ENCODE measurements at regions not wholly inside any gene's neighbourhood (a gene's known extent, or its start where the extent isn't known, plus 50 kb on each side); places are given as distances from the start of the nearest gene placed in this dataset.
"Not testable (repeated sequence)": the region's sequence is repeated elsewhere in the genome, so short reads cannot be mapped to it uniquely, and the experiment has no call there.

- DNase-seq (ENCODE audit: low read depth in 2 of 2) = no peak
Measured at GRCh38 chr5:92177926-92178487, 794.9 kb upstream of the ARRDC3 start.

- no peak for DNase-seq (ENCODE audit: low read depth in 2 of 2)
Measured at GRCh38 chr5:92163906-92164305, 780.8 kb upstream of the ARRDC3 start.

- DNase-seq (ENCODE audit: low read depth in 2 of 2) = no peak
Measured at GRCh38 chr5:92147798-92148197, 764.7 kb upstream of the ARRDC3 start.

GRCh38 chr5:92147266-92147665 lies 764.1 kb upstream of the ARRDC3 start:
- DNase-seq (ENCODE audit: low read depth in 2 of 2) = no peak

- no peak for DNase-seq (ENCODE audit: low read depth in 2 of 2)
Measured at GRCh38 chr5:92145852-92146251, 762.7 kb upstream of the ARRDC3 start.

GRCh38 chr5:92144824-92145223 lies 761.7 kb upstream of the ARRDC3 start:
- DNase-seq (ENCODE audit: low read depth in 2 of 2) = no peak

DNA sequence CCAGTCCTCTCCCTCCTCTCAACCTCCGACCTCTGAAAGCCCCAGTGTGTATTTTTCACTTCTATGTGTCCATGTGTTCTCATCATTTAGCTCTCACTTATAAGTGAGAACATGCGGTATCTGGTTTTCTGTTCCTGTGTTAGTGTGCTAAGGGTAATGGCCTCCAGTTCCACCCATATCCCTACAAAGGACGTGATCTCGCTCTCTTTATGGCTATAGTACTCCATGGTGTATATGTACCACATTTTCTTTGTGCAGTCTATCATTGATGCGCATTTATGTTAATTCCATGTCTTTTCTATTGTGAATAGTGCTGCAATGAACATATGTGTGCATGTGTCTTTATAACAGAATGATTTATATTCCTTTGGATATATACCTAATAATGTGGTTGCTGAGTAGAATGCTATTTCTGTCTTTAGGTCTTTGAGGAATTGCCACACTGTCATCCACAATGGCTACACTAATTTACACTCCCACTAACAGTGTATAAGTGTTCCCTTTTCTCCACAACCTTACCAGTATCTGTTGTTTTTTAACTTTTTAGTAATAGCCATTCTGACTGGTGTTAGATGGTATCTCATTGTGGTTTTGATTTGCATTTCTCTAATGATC lies 749.3 kb upstream of the ARRDC3 start:
- not testable (repeated sequence) for DNase-seq (ENCODE audit: low read depth in 2 of 2)

DNA sequence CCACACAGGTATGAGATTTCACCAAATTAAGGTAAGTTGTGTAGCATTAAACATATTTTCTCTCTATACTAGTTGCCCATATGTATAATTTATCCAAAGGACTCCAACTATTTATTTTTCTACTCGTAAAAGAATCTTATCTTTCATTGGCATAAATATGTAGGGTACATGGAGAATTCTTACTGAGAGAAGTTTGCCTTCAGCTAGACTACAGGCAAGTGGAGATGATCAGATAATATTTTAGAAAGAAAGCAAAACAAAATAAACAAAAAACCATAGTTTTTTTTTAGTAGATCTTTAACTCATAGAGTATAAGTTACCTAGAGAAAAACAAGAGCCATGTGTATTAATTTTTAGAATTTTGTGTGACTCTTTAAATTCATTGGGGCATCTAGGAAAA lies 743.1 kb upstream of the ARRDC3 start:
- DNase-seq (ENCODE audit: low read depth in 2 of 2) = no peak

DNA sequence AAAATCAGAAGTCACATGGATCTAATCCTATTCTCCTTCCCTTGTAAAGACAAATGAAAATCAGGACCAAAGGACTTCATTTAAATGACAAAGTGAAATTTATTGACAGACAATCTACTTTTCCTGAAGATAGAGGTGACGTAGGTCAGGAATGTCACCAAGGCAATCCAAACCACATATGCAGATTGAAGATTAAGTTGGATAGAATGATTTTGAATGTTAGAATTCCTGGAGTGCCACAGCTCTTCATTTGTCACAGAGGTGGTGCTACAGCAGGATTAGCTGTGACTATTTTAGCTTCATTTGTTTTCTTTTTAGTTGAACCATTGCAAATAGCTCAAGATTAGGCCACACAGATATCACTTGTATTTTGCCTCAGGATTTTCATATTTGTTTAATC lies 736.0 kb upstream of the ARRDC3 start:
- DNase-seq (ENCODE audit: low read depth in 2 of 2) = no peak

DNA sequence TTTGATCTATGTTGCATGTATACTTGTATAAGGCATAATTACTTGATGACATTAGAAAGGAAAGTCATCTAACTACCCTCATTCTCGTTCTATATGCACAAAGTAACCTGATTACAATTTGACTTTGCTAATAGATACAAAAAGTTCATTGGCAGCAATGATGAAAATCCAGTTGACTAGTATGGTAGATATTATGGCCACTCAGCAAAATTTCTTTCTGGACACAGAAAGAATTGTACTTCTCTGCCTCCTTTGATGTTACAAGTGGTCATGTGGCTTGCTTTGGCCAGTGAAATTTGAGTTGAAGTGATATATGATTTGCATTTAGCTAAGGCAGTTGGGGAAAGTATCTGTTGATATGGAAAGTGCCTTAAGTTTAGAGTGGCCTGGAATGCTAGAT lies 723.7 kb upstream of the ARRDC3 start:
- no peak for DNase-seq (ENCODE audit: low read depth in 2 of 2)

DNA sequence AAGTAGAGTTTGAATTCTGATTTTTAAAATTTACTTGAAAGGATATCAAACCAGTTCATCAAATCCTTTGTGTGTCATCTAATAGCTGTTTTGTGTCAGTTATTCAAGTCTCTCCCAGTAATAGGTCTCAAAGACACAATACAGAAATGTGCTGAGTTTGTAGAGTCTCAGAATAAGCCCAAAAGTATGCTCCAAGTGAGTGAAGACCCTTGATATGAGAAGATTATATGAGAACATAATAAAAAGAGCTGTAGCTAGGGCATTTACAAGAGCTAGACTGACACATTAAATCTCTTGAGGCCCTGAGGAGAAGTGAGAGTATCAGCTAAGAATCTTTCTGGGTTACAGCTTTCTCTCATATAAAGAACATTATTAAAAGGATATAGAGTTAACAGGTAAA lies 721.0 kb upstream of the ARRDC3 start:
- no peak for DNase-seq (ENCODE audit: low read depth in 2 of 2)

DNA sequence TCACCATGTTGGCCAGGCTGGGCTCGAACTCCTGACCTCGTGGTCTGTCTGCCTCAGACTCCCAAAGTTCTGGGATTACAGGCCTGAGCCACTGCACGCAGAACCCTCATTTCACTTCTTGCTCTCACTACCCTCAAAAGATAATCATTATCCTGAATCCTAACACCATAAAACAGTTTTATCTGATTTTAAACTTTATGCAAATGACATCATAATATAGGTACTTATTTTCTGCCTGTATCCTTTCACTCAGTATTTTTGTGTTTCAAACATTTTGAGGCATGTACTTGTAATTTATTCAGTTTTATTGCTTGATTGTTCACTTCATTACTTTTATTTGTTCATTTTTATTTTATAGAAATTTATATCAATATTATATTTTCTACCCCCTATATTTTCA lies 719.2 kb upstream of the ARRDC3 start:
- no peak for DNase-seq (ENCODE audit: low read depth in 2 of 2)

- DNase-seq (ENCODE audit: low read depth in 2 of 2) = no peak
Measured at GRCh38 chr5:92092239-92092638, 709.1 kb upstream of the ARRDC3 start.

GRCh38 chr5:92086059-92086811 lies 703.1 kb upstream of the ARRDC3 start:
- DNase-seq (ENCODE audit: low read depth in 2 of 2) = no peak

- DNase-seq (ENCODE audit: low read depth in 2 of 2) = no peak
Measured at GRCh38 chr5:92081958-92082712, 699.0 kb upstream of the ARRDC3 start.

- DNase-seq (ENCODE audit: low read depth in 2 of 2) = no peak
Measured at GRCh38 chr5:92070786-92071185, 687.7 kb upstream of the ARRDC3 start.

DNA sequence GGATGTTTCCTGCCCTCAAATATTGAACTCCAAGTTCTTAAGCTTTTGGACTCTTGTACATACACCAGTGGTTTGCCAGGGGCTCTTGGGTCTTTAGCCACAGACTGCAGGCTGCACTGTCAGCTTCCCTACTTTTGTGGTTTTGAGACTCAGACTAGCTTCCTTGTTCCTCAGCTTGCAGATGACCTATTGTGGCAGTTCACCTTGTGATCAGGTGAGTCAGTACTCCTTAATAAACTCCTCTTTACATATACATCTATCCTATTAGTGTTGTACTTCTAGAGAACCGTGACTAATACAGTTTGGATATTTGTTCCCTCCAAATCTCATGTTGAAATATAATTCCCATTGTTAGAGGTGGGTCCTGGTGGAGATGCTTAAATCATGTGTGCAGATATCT lies 681.9 kb upstream of the ARRDC3 start:
- DNase-seq (ENCODE audit: low read depth in 2 of 2) = no peak

- no peak for DNase-seq (ENCODE audit: low read depth in 2 of 2)
Measured at GRCh38 chr5:92051741-92052140, 668.6 kb upstream of the ARRDC3 start.

- DNase-seq (ENCODE audit: low read depth in 2 of 2) = no peak
Measured at GRCh38 chr5:92050970-92051369, 667.9 kb upstream of the ARRDC3 start.

DNA sequence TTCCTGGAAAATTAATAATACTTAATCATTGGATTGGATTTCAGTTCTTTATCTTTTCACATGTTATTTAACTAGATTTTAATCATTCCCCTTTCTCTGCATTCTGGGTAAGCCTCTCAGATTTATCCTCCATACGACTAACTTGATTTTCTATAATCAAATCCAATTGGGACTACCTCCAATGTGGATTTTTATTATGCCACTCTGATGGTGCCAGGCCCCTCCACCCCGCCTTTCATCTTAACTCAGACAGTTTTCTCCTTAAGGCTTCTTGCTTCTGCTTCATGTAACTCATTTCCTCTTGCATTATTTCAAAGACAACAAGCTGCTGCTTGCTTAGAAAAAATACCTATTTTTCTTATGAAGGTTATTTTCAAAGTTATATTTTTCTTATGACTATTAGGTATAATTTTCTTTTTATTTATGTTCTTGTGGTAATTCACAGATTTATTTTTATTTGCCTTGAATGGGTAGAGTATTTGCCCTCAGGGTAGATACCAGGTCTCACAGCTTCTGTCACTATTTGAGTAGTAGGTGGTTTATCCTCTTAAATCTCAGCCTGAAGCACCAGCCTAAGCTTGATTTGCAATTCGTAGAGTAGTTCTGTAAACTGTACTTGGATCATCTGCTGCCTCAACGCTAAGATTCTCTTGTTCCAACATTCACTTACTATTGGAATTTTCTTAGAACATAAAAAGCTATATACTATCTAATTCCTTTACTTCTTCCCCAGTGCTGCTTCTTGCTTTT lies 659.0 kb upstream of the ARRDC3 start:
- no peak for DNase-seq (ENCODE audit: low read depth in 2 of 2)

GRCh38 chr5:92041206-92041605 lies 658.1 kb upstream of the ARRDC3 start:
- no peak for DNase-seq (ENCODE audit: low read depth in 2 of 2)

- DNase-seq (ENCODE audit: low read depth in 2 of 2) = not testable (repeated sequence)
Measured at GRCh38 chr5:92029792-92030191, 646.7 kb upstream of the ARRDC3 start.

Measured in fibroblast of skin of left biceps (primary cell).